ENCODE measurements at regions not wholly inside any gene's neighbourhood (a gene's known extent, or its start where the extent isn't known, plus 50 kb on each side); places are given as distances from the start of the nearest gene placed in this dataset.

DNA sequence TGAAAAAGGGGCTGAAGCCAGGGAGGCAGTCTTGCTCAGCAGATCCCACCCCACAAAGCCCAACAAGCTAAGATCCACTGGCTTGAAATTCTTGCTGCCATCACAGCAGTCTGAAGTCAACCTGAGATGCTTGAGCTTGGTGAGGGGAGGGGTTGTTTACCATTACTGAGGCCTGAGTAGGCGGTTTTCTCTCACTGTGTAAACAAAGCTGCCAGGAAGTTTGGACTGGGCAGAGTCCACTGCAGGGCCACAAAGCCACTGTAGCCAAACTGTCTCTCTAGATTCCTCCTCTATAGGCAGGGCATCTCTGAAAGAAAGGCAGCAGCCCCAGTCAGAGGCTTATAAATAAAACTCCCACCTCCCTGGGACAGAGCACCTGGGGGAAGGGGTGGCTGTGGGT, 746.1 kb upstream of the LRRC4C start:
- DNase-seq, result no peak

DNA sequence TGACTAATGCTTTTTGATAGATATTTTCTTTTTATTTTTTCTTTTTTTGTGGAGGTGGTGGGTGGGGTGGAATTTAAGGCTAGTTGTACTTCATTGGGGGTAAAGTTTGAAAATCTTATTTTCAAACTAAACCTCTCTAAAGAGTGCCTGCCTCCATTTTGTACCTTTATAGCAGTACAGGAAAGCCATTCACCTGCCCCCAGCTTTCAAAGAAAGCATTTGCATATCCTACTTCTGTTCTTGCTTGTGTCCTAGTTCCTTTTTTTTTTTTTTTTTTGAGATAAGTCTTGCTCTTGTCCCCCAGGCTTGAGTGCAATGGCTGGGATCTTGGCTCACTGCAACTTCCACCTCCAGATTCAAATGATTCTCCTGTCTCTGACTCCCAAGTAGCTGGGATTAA, 766.2 kb upstream of the LRRC4C start:
- no peak for DNase-seq

DNA sequence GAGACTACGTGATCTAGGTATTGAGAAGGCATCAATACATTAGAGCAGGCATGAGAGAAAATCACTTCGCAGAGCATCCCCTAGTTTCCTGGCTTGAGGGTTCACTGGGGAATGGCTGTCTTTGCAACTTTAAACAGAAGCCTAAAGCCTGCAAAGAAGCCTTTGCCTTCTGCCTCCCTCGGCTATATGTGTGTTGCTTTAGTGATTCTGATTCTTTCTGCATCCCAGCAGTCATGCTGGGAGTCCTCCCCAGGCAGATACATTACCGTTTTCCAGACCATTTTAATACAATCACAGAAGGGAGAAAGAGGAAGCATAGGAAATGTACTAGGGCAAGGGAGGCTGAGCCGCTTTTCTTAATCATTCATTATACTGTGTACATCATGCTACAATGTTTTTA, 773.2 kb upstream of the LRRC4C start:
- DNase-seq, result no peak

DNA sequence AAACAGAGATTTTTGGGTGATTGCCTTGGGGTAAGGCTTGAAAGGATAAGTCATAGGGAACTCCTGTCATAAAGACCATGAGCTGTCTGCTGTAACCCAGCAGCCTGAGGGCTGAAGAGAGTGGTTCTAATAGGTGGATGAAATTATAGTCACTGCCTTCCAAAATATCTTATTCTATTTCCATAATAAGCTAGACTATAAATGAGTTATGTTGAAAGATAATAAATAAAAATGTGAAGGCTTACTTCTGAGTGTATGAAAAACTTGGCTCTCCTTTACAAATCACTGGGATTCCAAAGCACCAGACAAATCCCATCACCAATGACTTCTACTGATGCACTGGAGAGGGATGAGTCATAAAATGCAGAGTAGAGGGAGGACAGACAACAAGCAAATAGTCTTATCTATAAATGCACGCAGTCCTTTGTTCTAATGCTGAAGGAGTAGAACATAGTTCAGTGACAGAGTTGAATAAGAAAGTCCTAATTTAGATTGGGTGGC, 775.0 kb upstream of the LRRC4C start:
- DNase-seq, result no peak

DNA sequence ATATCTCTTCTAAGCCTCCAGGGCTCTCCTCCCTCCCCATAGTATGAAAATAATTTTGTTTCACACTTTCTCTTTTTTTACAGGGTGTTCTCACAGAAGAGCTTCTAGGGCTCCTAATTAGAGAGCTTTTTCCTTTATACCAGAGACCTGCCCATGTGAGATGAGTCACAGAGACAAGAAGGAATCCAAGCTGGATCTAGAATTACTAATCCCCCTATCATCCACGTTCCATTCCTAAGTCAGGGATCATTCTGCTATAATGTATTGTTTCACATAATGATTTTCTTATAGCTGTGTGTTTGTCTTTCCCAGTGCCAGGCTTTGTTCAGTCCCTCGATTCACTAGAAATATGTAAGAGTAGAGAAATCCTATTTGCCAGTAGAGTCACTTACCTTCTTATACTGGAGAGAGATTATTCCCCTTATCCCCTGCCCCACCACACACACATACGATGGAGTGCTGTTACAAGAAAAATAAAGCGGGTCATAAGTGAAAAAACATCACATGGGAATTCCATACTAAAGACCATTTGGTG, 778.3 kb upstream of the LRRC4C start:
- DNase-seq, result no peak

DNA sequence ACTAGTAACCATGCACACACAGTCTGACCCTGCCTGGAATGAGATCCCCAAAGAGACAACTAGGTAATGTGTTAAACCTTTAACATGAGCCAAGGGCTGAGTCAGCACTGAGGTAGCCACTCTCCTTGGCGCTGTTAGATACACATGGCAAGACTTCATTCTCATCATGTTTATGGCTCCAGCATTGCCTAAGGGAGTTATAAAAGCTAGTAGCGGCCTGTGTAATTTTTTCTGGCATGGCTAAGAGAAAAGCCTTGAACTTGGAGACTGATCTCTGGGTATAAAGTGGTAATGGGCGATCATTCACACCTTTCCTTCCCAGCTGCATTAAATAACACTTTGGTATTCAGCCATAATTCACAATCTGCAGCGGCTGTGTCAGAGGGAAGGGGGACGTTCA, 779.7 kb upstream of the LRRC4C start:
- no peak for DNase-seq

DNA sequence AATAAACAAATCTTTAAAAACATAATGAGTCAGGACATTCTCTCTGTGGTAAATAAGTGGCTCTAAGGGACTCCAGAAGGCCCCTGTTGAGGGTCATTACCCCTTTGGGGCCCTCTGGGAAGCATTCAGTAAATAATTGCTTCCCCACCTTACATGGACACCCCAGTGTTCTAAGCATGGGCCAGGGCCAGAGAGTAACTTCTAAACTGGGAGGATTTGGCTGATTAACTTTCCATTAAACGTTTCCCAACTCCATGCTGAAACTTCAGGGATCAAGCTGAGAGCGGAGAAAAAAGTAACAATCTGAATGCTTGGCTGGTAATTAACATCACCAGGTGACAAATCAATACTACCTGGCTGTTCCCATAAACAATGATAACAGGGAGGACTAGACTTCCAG, 783.9 kb upstream of the LRRC4C start:
- no peak for DNase-seq

DNA sequence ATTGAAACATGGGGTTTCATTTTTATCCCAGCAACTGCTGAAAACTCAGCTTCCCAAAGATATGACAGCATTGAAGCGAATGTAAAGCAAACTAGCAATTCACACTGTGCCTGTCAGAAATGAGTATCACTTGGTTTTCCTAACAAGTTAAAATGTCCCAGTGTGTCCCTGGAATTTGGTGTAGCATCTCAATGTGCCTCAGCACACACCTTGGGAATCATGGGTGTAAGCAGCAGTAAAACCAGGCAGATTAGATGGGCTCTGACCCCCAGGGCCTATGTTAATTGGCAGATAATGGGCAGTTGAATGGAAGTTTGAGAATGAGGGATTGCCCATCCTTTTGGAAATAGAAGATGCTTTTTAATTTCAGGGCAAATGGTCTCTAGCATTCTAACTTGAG, 784.9 kb upstream of the LRRC4C start:
- DNase-seq, result no peak

DNA sequence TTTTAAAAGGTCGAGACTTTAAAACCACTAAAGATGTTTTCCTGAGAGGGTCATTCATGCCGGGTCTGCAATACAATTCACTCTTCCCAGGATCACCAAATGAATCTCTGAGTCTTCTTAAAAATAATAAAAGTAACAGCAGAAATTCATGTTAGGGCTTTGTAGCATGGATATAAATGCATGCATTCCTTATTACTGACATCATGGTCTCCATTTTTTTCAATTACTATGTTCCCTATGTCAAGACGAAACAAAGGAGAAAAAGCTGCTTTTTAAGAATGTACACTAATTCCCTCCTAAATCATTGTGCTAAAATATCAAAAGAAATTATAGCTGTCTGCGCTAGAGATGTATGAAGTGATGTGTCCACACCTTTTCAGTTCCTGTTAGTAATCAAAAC, 789.9 kb upstream of the LRRC4C start:
- no peak for DNase-seq

DNA sequence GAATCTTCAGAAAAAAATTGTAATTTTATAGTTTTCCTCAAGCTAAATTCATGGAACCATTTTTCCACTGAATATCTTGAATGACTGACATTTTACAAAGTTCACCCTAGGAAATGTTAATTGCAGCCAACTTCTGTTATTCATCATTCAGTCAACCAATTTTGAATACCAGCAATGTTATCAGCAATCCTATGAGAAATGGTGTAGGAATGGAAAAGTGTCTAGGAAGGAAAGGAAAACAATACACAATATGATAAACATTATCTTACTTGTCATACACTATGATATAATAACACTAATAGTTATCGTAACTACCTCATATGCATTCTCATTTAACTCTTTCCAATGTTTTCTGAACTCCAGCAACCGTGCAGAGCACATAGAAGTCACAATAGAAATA, 790.5 kb upstream of the LRRC4C start:
- DNase-seq, result no peak

DNA sequence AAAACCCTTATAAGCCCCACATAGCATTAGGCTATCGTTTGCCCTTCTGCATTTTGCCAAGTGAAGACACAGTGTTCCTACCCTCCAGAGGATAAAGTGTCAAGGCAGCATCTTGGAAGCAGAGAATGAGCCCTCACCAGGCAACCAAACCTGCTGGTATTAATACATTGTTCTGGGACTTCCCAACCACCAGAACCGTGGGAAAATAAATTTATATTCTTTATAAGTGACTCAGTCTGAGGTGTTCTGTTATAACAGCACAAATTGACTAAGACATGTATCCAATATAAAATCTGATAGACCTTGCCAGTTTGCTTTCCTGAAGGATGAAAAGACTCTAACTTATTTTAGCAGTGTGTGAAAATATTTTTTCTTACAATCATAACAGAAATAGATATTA, 792.5 kb upstream of the LRRC4C start:
- DNase-seq, result no peak

DNA sequence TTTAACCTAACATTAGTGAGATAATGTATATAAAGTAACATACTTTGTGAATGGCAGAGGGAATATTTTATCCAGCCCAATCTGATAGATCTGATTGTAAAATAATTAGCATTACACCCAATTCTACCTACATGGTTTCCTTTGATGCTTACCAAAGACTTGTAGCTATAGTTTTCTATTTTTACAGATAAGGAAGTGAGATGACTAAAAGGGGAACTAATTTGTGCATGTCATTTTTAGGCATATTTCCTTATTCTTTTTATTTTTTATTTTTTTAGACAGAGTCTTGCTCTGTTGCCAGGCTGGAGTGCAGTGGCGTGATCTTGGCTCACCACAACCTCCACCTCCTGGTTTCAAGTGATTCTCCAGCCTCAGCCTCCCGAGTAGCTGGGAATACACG, 793.7 kb upstream of the LRRC4C start:
- peak; percentile 90 for DNase-seq

DNA sequence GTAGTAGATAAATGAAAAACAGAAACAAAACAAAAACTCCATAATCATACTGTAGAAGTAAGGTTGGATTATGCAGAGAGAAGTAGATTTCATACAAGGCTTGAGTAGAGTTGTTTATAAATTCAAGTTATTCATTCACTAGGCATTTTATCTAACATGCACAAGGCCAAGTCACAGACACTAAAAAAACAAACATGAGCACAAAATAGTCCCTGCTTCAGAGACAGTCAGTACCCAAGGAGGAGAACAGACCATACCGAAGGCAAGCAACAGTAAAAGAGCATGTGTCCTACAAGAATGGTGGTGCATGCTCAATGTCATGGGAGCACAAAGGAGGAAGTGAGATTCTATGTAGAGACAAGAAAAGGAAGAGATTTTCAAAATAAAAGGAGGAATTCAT, 796.5 kb upstream of the LRRC4C start:
- DNase-seq, result peak; percentile 61

DNA sequence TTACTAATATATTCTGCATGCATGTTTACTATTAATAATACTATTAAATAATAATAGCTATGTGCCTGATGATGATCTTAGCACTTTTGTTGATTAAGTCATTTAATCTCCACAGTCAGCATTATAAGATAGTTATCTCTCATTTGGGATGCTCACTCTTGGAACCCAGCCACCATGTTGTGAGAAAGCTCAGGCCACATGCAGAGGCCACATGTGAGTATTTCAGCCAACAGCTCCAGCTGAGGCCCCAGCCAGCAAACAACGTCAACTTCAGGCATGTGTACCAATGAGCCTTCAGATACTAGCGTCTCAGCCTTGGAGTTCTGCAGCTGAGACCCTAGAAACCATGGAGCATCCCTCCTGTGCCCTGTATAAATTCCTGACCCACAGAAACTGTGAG, 798.1 kb upstream of the LRRC4C start:
- DNase-seq, result no peak

DNA sequence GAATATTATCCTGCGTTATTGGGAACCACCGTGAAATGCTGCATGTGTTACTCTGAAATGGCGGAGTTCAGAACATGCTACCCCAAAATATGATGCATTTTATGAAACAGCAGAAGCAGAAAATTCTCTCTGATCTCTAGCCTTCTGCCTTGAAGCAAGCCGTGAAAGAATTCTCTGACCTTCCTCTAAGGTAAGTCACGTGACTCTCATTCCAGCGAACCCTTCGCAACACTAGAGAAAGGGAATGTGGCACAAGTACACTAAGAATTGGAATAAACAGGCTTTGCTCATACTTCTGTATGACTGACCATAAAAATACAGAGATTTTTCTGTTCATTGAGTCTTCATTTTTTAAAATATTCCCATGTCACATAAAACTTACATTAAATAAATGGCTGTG, 805.6 kb upstream of the LRRC4C start:
- no peak for DNase-seq

DNA sequence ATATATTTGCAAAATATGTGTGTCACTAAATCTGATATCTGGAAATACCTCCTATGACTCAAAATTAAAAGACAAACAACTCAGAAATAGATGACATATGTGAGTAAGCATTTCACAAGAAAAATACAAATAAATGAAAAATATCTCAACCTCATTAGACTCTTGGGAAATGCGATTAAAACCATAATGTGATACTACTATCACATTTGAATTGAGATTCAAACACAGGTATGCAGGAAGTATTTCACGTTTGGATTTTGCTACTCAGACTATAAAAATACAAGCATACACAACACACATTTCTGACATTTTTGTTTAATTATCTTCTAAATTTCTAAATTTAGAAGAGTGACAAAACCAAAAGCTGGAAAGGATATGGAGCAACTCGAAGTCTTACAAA, 811.9 kb upstream of the LRRC4C start:
- peak; percentile 46 for DNase-seq

DNA sequence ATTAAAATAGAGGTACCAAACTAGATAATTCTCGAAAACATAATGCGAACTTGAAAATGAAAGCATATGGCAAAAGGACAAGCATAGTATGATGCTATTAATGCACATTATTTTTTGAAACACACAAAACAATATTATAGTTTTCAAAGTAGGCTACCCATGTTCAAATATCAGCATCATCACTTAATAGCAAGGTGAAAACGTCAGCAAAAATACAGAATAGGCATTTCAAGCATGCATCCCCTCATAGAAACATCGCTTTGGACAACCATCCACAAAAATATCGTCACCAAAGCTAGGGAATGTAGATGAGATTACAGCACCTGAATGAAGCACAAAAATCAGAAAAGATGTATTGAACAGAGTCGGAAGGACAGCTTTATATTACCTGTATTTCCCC, 814.5 kb upstream of the LRRC4C start:
- DNase-seq, result no peak

DNA sequence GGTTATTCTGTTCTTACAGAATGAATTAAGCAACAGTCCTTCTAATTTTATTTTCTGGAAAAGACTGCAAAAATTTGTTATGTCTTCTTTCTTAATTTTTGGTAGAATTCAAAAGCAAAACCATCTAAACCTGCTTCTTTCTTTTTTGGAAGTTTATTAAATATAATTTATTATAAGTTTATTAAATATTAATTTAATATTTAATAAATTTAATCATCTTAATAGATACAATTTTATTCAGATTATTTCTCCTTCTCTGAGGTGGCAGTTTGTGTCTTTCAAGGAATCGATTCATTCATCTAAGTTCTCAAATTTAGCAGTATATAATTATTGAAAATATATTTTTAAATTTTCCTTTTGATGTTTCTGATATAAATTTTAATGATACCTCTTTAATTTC, 837.5 kb upstream of the LRRC4C start:
- DNase-seq, result no peak

DNA sequence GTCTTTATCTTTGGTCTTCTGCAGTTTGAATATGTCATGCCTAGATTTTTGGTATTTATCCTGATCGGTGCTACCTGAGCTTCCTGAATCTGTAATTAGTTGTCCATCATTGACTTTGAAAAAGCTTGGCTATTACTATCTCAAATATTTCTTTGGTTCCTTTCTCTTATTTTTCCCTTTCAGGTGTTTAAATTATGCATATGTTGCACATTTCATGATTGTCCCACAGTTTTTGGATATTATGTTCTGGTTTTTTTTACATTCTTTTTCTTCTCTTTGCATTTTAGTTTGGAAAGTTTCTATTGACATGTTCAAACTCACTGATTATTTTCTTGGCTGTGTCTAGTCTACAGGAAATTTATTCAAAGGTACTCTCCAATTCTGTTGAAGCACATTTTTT, 840.3 kb upstream of the LRRC4C start:
- no peak for DNase-seq

DNA sequence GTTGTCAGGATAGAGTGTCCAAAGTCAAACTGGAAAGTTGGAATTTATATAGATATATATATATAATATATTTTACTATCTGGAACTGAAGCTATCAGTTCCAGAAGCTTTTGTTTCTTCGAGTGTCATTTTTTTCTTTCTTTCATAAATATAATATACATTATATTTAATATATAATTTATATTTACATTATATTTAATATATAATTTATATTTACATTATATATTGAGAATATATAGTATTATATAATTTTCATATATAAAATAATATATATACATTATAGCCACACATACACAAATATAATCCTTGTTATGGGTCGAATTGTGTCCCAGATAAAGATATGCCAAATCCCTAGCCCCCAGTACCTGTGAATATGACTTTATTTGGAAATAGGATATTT, 842.3 kb upstream of the LRRC4C start:
- DNase-seq, result no peak

DNA sequence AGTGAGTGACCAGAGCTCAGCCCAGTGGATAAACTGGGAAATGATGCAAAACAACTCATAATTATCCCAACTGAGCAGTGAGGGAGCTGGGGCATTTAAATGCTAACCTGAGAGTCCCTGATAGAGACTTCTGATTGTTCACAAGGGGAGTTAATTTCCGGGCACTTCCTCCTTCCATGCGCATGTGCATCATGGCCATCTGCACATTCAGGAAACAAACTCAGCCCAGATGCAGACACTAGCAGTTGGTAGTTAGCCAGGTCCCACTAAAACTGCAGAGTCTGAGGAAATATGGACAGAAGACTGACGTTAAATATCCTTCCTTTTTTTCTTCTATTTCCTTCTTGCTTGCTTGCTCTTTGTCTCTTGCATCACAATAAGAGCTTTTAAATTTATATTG, 852.1 kb upstream of the LRRC4C start:
- peak; percentile 78 for DNase-seq

DNA sequence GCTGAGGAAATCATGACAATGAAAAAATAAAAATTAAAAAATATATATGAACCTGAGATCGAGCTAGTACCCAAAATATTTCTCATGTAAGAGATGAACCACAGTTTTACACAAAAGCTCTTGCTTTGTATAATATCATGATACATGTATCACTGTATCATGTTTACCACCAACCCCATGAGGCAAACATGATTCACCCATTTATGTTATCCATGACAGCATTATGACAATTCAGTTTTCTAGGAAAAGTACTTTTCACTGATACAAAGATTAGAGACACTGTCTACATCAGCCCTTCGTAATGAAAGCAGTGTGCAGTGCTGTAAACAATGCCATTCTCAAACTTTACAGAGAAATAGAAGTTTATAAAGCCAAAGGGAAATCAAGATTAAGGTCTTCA, 852.5 kb upstream of the LRRC4C start:
- no peak for DNase-seq

DNA sequence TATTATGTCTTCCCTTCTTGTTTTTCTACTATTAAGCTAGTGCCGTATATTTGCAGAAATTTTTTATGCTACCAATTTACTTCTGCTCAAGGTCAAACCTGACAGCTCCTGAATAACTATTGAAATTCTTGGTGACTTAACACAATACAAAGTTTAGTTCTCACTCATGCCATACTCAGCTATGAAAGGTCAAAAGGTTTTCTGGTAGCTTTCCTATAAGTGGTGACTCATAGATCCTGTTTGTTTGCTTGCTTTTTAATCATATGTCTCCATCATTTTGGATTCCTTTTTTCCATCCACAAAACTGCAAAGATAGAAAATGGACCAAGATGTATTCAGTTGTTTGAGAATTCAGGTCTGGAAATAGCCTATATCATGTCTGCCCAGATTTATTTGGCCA, 855.8 kb upstream of the LRRC4C start:
- no peak for DNase-seq

DNA sequence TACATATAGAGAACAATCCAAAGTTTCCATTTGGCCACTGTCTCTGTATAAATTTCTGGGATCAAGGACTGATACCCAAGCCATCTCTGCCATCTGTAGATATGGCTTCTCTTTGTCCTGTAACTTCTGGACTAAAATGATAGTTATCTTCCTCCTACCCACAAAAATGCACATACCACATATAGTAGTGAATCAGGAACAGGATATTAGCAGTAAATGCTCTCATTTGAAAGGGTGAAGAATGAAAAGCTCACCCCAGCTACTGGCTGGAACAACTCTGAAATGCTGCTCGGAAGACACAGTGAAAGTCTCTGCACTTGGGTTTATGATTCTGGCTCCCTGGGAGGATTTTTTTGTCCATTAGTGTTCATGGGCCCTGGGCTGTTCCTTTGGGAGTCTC, 856.4 kb upstream of the LRRC4C start:
- DNase-seq, result no peak

DNA sequence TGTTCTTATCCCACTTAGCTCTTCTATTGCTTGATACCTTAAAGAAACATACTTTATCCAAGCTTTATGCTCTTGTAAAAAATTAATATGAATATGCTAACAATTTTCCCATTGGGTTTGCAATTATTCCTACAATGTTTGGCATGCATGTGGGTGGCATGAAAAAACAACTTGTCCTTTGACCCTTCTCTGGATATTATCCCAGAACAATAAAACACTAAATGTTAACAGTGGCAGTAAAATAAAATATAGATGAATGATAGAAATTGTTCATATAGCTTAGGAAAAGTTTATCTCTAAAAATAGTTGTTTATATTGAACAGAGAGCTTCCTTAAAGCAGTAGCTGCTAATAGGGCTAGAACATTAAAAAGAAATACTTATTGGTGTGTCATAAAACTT, 860.5 kb upstream of the LRRC4C start:
- DNase-seq, result no peak

Measured in MV-4-11 (cell line).